T-cell (primary cell): ENCODE measurements at regions not wholly inside any gene's neighbourhood (a gene's known extent, or its start where the extent isn't known, plus 50 kb on each side); places are given as distances from the start of the nearest gene placed in this dataset.

ENCODE experiments used
- ATAC-seq, 4 experiments: fragments of 200-7000 bp in 3 of 4; fragments of 150-1000 bp in 1 of 4; cut with Tn5 transposase; replicated peaks in 1 of 4; 1 replicate in 3 of 4; 2 replicates in 1 of 4; pipeline ENCODE4 v1.10.0; 2021; ENCODE audit warnings: moderate library complexity in 3 of 4, mild to moderate bottlenecking in 2 of 4, moderate number of reproducible peaks in 1 of 4
- CTCF ChIA-PET, 2 donors: fragments of 300-600 bp; sonication (Branson Sonifier 250); formaldehyde crosslinking; loops; one replicate each; lab custom pipeline; 2022; ENCODE audit warnings: antibody characterized with exemption in 2 of 2; lab: Charles Lee
- POLR2A ChIA-PET, 2 donors: fragments of 300-600 bp; sonication (Branson Sonifier 250); formaldehyde crosslinking; loops; one replicate each; lab custom pipeline; 2022; ENCODE audit warnings: antibody characterized with exemption in 2 of 2; lab: Charles Lee
- DNase-seq, 35 experiments: peaks; one replicate each; pipeline versions ENCODE4 v3.0.0 to v3.0.0-alpha.2; 2013 to 2023
- H3K27ac ChIP-seq: one replicate; pipeline ENCODE4 v1.5.1; 2013; ENCODE audit warnings: low read length
- H3K27me3 ChIP-seq, 2 experiments: replicated peaks in 1 of 2; 1 replicate in 1 of 2; 2 replicates in 1 of 2; pipeline versions ENCODE4 v1.6.1 to v1.7.0; 2013; ENCODE audit warnings: low read length in 1 of 2, mixed read lengths in 1 of 2; ENCODE audit not compliant: control insufficient read depth in 2 of 2, insufficient read depth in 2 of 2; ENCODE audit errors: extremely low read depth in 1 of 2
- H3K36me3 ChIP-seq, 2 donors: 1 replicate in 1 of 2; 2 replicates in 1 of 2; pipeline versions ENCODE4 v1.6.1 to v1.7.0; 2013; ENCODE audit warnings: low read length in 1 of 2; ENCODE audit not compliant: control insufficient read depth in 2 of 2, insufficient read depth in 1 of 2; ENCODE audit errors: extremely low read depth in 1 of 2
- H3K4me1 ChIP-seq, 2 experiments: 1 replicate in 1 of 2; 2 replicates in 1 of 2; pipeline versions ENCODE4 v1.6.1 to v1.7.0; 2013; ENCODE audit warnings: low read length in 2 of 2, mixed read lengths in 1 of 2; ENCODE audit not compliant: insufficient read depth in 2 of 2, control insufficient read depth in 1 of 2; ENCODE audit errors: extremely low read depth in 1 of 2
- H3K4me3 ChIP-seq, 2 donors: 1 replicate in 1 of 2; 2 replicates in 1 of 2; pipeline versions ENCODE4 v1.5.1 to v1.7.0; 2013; ENCODE audit warnings: mild to moderate bottlenecking in 2 of 2, low read length in 1 of 2, moderate library complexity in 1 of 2; ENCODE audit not compliant: control insufficient read depth in 1 of 2; ENCODE audit errors: extremely low read depth in 1 of 2
- H3K9me3 ChIP-seq: 2 replicates; pipeline ENCODE4 v1.7.0; 2013
- H3K27ac Mint-ChIP-seq, 2 donors: one replicate each; pipeline ENCODE4 v1.8.0; 2020 to 2021; ENCODE audit warnings: mild to moderate bottlenecking in 2 of 2, mixed read lengths in 2 of 2
- H3K27me3 Mint-ChIP-seq, 2 donors: one replicate each; pipeline ENCODE4 v1.8.0; 2021 to 2022; ENCODE audit warnings: mixed read lengths in 2 of 2
- H3K36me3 Mint-ChIP-seq: one replicate; pipeline ENCODE4 v1.8.0; 2021; ENCODE audit warnings: mixed read lengths
- H3K4me1 Mint-ChIP-seq, 3 donors: one replicate each; pipeline ENCODE4 v1.8.0; 2020 to 2022; ENCODE audit warnings: mixed read lengths in 3 of 3, mild to moderate bottlenecking in 1 of 3
- H3K4me3 Mint-ChIP-seq, 3 donors: one replicate each; pipeline ENCODE4 v1.8.0; 2020 to 2022; ENCODE audit warnings: mild to moderate bottlenecking in 3 of 3, mixed read lengths in 3 of 3, moderate library complexity in 3 of 3
- H3K9me3 Mint-ChIP-seq, 3 donors: one replicate each; pipeline ENCODE4 v1.8.0; 2020 to 2022; ENCODE audit warnings: mixed read lengths in 3 of 3
- WGBS: methylation state at CpG from one replicate; pipeline ENCODE4 v1.1.5; 2013; ENCODE audit warnings: missing lambda C conversion rate; ENCODE audit not compliant: insufficient coverage; 5-methylcytosine and 5-hydroxymethylcytosine counted together

- H3K36me3 ChIP-seq: no peaks in the 10 kb centered on the region
- no peak overlapping the region for H3K4me3 Mint-ChIP-seq
- no peak overlapping the region for H3K27ac ChIP-seq
- H3K27me3 Mint-ChIP-seq: peaks cover 13 to 28% of the 10 kb centered on the region in 2 donors
- CTCF ChIA-PET: no interaction called here
- no peak overlapping the region for H3K4me3 ChIP-seq
- peaks cover 2 to 19% of the 10 kb centered on the region in 2 experiments for H3K27me3 ChIP-seq
- no peaks in the 10 kb centered on the region for H3K36me3 Mint-ChIP-seq
- POLR2A ChIA-PET: no interaction called here
- no peaks in the 10 kb centered on the region for H3K9me3 ChIP-seq
- peaks cover 0 to 2% (median 0%) of the 10 kb centered on the region in 3 donors for H3K4me1 Mint-ChIP-seq
- 81% methylated on average over 10 of the region's 16 CpGs for WGBS
- no peak overlapping the region for H3K27ac Mint-ChIP-seq
- no peak for DNase-seq
- peaks cover 4 to 18% (median 7%) of the 10 kb centered on the region in 3 donors for H3K9me3 Mint-ChIP-seq
- no peak for ATAC-seq
- no peaks in the 10 kb centered on the region for H3K4me1 ChIP-seq
These were observed 53.0 kb upstream of the FZD10 start for GRCh38 chr12:130109062-130109945.

- peaks cover 4 to 18% (median 7%) of the 10 kb centered on the region in 3 donors for H3K9me3 Mint-ChIP-seq
- H3K4me1 Mint-ChIP-seq: no peaks in the 10 kb centered on the region
- H3K27ac ChIP-seq: no peak overlapping the region
- peaks cover 8 to 20% of the 10 kb centered on the region in 2 donors for H3K27me3 Mint-ChIP-seq
- H3K36me3 Mint-ChIP-seq: no peaks in the 10 kb centered on the region
- no peaks in the 10 kb centered on the region for H3K9me3 ChIP-seq
- H3K4me3 ChIP-seq: no peak overlapping the region
- POLR2A ChIA-PET: no interaction called here
- H3K27ac Mint-ChIP-seq: no peak overlapping the region
- peaks cover 2 to 8% of the 10 kb centered on the region in 2 experiments for H3K27me3 ChIP-seq
- no peaks in the 10 kb centered on the region for H3K36me3 ChIP-seq
- CTCF ChIA-PET: no interaction called here
- no peaks in the 10 kb centered on the region for H3K4me1 ChIP-seq
- DNase-seq (no peak), ATAC-seq (no peak)
- H3K4me3 Mint-ChIP-seq: no peak overlapping the region
- 53% methylated on average over 6 of the region's 8 CpGs for WGBS
These were observed 51.4 kb upstream of the FZD10 start for GRCh38 chr12:130110914-130111313.

GRCh38 chr12:130111965-130112496, 50.2 kb upstream of the FZD10 start:
- Mint-ChIP-seq H3K9me3 (peaks cover 4 to 18% (median 7%) of the 10 kb centered on the region in 3 donors), H3K4me3 (no peak overlapping the region), H3K27ac (no peak overlapping the region), H3K4me1 (no peaks in the 10 kb centered on the region), H3K36me3 (no peaks in the 10 kb centered on the region), H3K27me3 (peaks cover 8 to 20% of the 10 kb centered on the region in 2 donors)
- no peak for ATAC-seq
- Histone ChIP-seq H3K4me3 (no peak overlapping the region), H3K36me3 (no peaks in the 10 kb centered on the region), H3K4me1 (no peaks in the 10 kb centered on the region), H3K9me3 (no peaks in the 10 kb centered on the region), H3K27me3 (peaks cover 2 to 7% of the 10 kb centered on the region in 2 experiments), H3K27ac (no peak overlapping the region)
- no peak for DNase-seq
- POLR2A ChIA-PET: no interaction called here
- CTCF ChIA-PET: no interaction called here
- 73% methylated on average over 5 of the region's 6 CpGs for WGBS
